GM12878 (cell line): ENCODE measurements at regions not wholly inside any gene's neighbourhood (a gene's known extent, or its start where the extent isn't known, plus 50 kb on each side); places are given as distances from the start of the nearest gene placed in this dataset.

Experiments used
- ATAC-seq: fragments of 200-7000 bp; cut with Tn5 transposase; 3 replicates; pipeline ENCODE4 v1.9.1; 2020; ENCODE audit warnings: mild to moderate bottlenecking, moderate library complexity
- BruUV-seq: library from RNA; stranded (reverse); fragments of 400-500 nt; replicated peaks from 2 replicates; lab custom pipeline; 2021; lab: Mats Ljungman, UMichigan
- CTCF ChIA-PET: fragments of 300-600 bp; sonication (Branson Sonifier 250); formaldehyde crosslinking; extraction: SDS; loops from one replicate; lab custom pipeline; 2021; ENCODE audit warnings: inconsistent platforms; lab: Yijun Ruan, JAX
- POLR2A ChIA-PET: fragments of 350-600 bp; formaldehyde crosslinking; extraction: SDS; loops from one replicate; lab custom pipeline; 2021; ENCODE audit warnings: inconsistent platforms; lab: Charles Lee
- RAD21 ChIA-PET: fragments of 300-600 bp; sonication (Branson Sonifier 250); formaldehyde crosslinking; loops from one replicate; lab custom pipeline; 2023; ENCODE audit warnings: antibody characterized with exemption; ENCODE audit not compliant: unreplicated experiment; lab: Charles Lee
- SMC1A ChIA-PET: fragments of 300-600 bp; sonication (Branson Sonifier 250); formaldehyde crosslinking; loops from one replicate; lab custom pipeline; 2023; ENCODE audit not compliant: unreplicated experiment, uncharacterized antibody; lab: Charles Lee
- DNase-seq: peaks from one replicate; pipeline ENCODE4 v3.0.0-alpha.2; 2011; ENCODE audit warnings: low read depth, low spot score
- FAIRE-seq: peaks from 3 replicates; lab custom pipeline; 2011; peaks lifted over from hg19 to GRCh38; lab: Jason Lieb, UNC
- H2AFZ ChIP-seq: 2 replicates; pipeline ENCODE4 v1.6.0; 2011; ENCODE audit warnings: low read depth, low read length, control low read depth; ENCODE audit not compliant: control insufficient read depth
- H3K27ac ChIP-seq: 2 replicates; pipeline ENCODE4 v1.5.1; 2011; ENCODE audit warnings: control low read depth; ENCODE audit not compliant: control insufficient read depth, insufficient read depth
- H3K27me3 ChIP-seq, 2 experiments: replicated peaks in 1 of 2; 2 replicates each; pipeline versions ENCODE4 v1.6.0 to v1.6.1; 2011; ENCODE audit warnings: low read length in 1 of 2; ENCODE audit not compliant: control insufficient read depth in 2 of 2, insufficient read depth in 2 of 2
- H3K36me3 ChIP-seq, 2 experiments: 2 replicates each; pipeline ENCODE4 v1.5.1; 2011; ENCODE audit warnings: low read length in 1 of 2; ENCODE audit not compliant: control insufficient read depth in 2 of 2, insufficient read depth in 2 of 2
- H3K4me1 ChIP-seq: 2 replicates; pipeline ENCODE4 v1.6.1; 2011; ENCODE audit warnings: mild to moderate bottlenecking, low read length, moderate library complexity, mixed read lengths; ENCODE audit not compliant: control insufficient read depth, insufficient read depth
- H3K4me2 ChIP-seq: 2 replicates; pipeline ENCODE4 v1.6.0; 2011; ENCODE audit warnings: control low read depth; ENCODE audit not compliant: control insufficient read depth, insufficient read depth
- H3K4me3 ChIP-seq: fragments of 200-600 bp; sonication (generic); 2 replicates; pipeline ENCODE4 v1.5.1; 2016
- H3K79me2 ChIP-seq: 2 replicates; pipeline ENCODE4 v1.6.0; 2011; ENCODE audit warnings: low read length; ENCODE audit not compliant: control insufficient read depth, insufficient read depth
- H3K9ac ChIP-seq: 2 replicates; pipeline ENCODE4 v1.8.0; 2011; ENCODE audit warnings: low read length, control low read depth, mixed read lengths; ENCODE audit not compliant: control insufficient read depth, insufficient read depth
- H3K9me3 ChIP-seq: replicated peaks from 3 replicates; pipeline ENCODE4 v1.5.1; 2011; ENCODE audit warnings: mild to moderate bottlenecking, low read length; ENCODE audit not compliant: control insufficient read depth, insufficient read depth
- H4K20me1 ChIP-seq: 2 replicates; pipeline ENCODE4 v1.6.0; 2011; ENCODE audit not compliant: control insufficient read depth, insufficient read depth
- BCLAF1 ChIP-seq: fragments of 450-650 bp; IDR thresholded peaks from 2 replicates; pipeline ENCODE4 v1.6.1; 2017; ENCODE audit warnings: antibody characterized with exemption, mild to moderate bottlenecking, moderate library complexity
- CBX3 ChIP-seq: fragments of 200-600 bp; sonication (generic); IDR thresholded peaks from 2 replicates; pipeline ENCODE4 v1.6.1; 2016; ENCODE audit warnings: low read depth, borderline replicate concordance
- CEBPB ChIP-seq, 2 experiments: fragments of 150-350 bp in 1 of 2; IDR thresholded peaks; 2 replicates each; pipeline ENCODE4 v1.6.1; 2012 to 2014; ENCODE audit warnings: low read depth in 2 of 2, low read length in 2 of 2, borderline replicate concordance in 1 of 2, inconsistent platforms in 1 of 2
- FOXK2 ChIP-seq: fragments of 450-650 bp; IDR thresholded peaks from 2 replicates; pipeline ENCODE4 v1.6.1; 2017; ENCODE audit warnings: mild to moderate bottlenecking, moderate library complexity
- HCFC1 ChIP-seq: fragments of 150-350 bp; IDR thresholded peaks from 2 replicates; pipeline ENCODE4 v1.6.1; 2014; ENCODE audit warnings: low read length
- JUNB ChIP-seq: IDR thresholded peaks from 2 replicates; pipeline ENCODE4 v1.6.1; 2016; ENCODE audit warnings: antibody characterized with exemption, mild to moderate bottlenecking
- PAX8 ChIP-seq: fragments of 450-650 bp; IDR thresholded peaks from 2 replicates; pipeline ENCODE4 v1.6.1; 2017; ENCODE audit warnings: mild to moderate bottlenecking, moderate library complexity
- PKNOX1 ChIP-seq: fragments of 450-650 bp; IDR thresholded peaks from 2 replicates; pipeline ENCODE4 v1.6.1; 2016; ENCODE audit warnings: mild to moderate bottlenecking
- RAD21 ChIP-seq: IDR thresholded peaks from 2 replicates; pipeline ENCODE4 v1.6.1; 2011; ENCODE audit warnings: mild to moderate bottlenecking, low read depth, low read length, moderate library complexity; ENCODE audit not compliant: insufficient read depth
- SIX5 ChIP-seq: IDR thresholded peaks from 2 replicates; pipeline ENCODE4 v1.6.1; 2011; ENCODE audit warnings: mild to moderate bottlenecking, low read depth, low read length, moderate library complexity; ENCODE audit not compliant: severe bottlenecking
- SKIL ChIP-seq: fragments of 450-650 bp; IDR thresholded peaks from 2 replicates; pipeline ENCODE4 v1.6.1; 2017; ENCODE audit warnings: mild to moderate bottlenecking, low read depth, inconsistent platforms; ENCODE audit not compliant: poor library complexity, severe bottlenecking
- SREBF1 ChIP-seq: IDR thresholded peaks from 2 replicates; pipeline ENCODE4 v1.6.1; 2012; ENCODE audit warnings: mild to moderate bottlenecking, low read length
- TCF12 ChIP-seq: IDR thresholded peaks from 2 replicates; pipeline ENCODE4 v1.6.1; 2011; ENCODE audit warnings: low read depth, mild to moderate bottlenecking, low read length
- YBX1 ChIP-seq: fragments of 450-650 bp; IDR thresholded peaks from 2 replicates; pipeline ENCODE4 v1.6.1; 2016; ENCODE audit warnings: antibody characterized with exemption
- ZBTB4 ChIP-seq: fragments of 450-650 bp; formaldehyde crosslinking; IDR thresholded peaks from 2 replicates; pipeline ENCODE4 v1.4.0; 2022; ENCODE audit warnings: mild to moderate bottlenecking, moderate library complexity
- WGBS: methylation state at CpG from one replicate; pipeline ENCODE4 v1.1.6; 2016; ENCODE audit warnings: low lambda C conversion rate; ENCODE audit not compliant: insufficient replicate concordance, insufficient coverage; ENCODE audit errors: missing lambda C conversion rate; 5-methylcytosine and 5-hydroxymethylcytosine counted together
- in situ Hi-C: fragments of 300-500 bp; cut with MboI; formaldehyde crosslinking; loops from 9 replicates; pipeline ENCODE4 v1.14.3; 2018; ENCODE audit warnings: mixed read lengths
- intact Hi-C: fragments of 100-400 bp; cut with micrococcal nuclease; formaldehyde crosslinking; loops from one replicate; pipeline ENCODE4 v1.14.2; 2022; ENCODE audit not compliant: unreplicated experiment
- TF ChIP-seq, protein P1 (sequence below): IDR thresholded peaks from 2 replicates; pipeline ENCODE4 v1.6.1; 2012; ENCODE audit warnings: low read length, inconsistent platforms

GRCh38 chr2:226411205-226411604 is 388.4 kb downstream of the IRS1 start:
- SMC1A ChIA-PET: no interaction called here
- Histone ChIP-seq H3K27ac (no peak overlapping the region), H4K20me1 (no peaks in the 10 kb centered on the region), H3K27me3 (no peaks in the 10 kb centered on the region), H3K4me3 (no peak overlapping the region), H2AFZ (no peak overlapping the region), H3K36me3 (no peaks in the 10 kb centered on the region), H3K79me2 (no peaks in the 10 kb centered on the region), H3K9ac (no peak overlapping the region), H3K4me1 (no peaks in the 10 kb centered on the region), H3K4me2 (no peak overlapping the region), H3K9me3 (no peaks in the 10 kb centered on the region)
- POLR2A ChIA-PET: no interaction called here
- no peak for DNase-seq
- intact Hi-C loops: no loop called here
- in situ Hi-C loops: no loop called here
- no TSS peak for BruUV-seq
- RAD21 ChIA-PET: no interaction called here
- TF ChIP-seq SREBF1 (no peak), BCLAF1 (no peak), HCFC1 (no peak), JUNB (no peak), CBX3 (no peak), YBX1 (no peak), SKIL (no peak), RAD21 (no peak), TCF12 (no peak), CEBPB (IDR thresholded peaks at IDR 0.05; ENCODE audit: borderline replicate concordance in 1 of 2, low read depth in 2 of 2, low read length in 2 of 2) (no peak), FOXK2 (no peak), PKNOX1 (no peak), ZBTB4 (CRISPR knock-in tag) (no peak), SIX5 (no peak), PAX8 (no peak)
- TF ChIP-seq, protein P1, sequence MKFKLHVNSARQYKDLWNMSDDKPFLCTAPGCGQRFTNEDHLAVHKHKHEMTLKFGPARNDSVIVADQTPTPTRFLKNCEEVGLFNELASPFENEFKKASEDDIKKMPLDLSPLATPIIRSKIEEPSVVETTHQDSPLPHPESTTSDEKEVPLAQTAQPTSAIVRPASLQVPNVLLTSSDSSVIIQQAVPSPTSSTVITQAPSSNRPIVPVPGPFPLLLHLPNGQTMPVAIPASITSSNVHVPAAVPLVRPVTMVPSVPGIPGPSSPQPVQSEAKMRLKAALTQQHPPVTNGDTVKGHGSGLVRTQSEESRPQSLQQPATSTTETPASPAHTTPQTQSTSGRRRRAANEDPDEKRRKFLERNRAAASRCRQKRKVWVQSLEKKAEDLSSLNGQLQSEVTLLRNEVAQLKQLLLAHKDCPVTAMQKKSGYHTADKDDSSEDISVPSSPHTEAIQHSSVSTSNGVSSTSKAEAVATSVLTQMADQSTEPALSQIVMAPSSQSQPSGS: no peak
- ATAC-seq: no peak
- no peak for FAIRE-seq
- CTCF ChIA-PET: no interaction called here
- 57% methylated on average over 3 of the region's 3 CpGs for WGBS
